DND-41 (cell line): ENCODE measurements at regions not wholly inside any gene's neighbourhood (a gene's known extent, or its start where the extent isn't known, plus 50 kb on each side); places are given as distances from the start of the nearest gene placed in this dataset.

Experiments
- ATAC-seq: fragments of 200-7000 bp; cut with Tn5 transposase; 3 replicates; pipeline ENCODE4 v1.9.1; 2021; ENCODE audit warnings: low read depth; ENCODE audit not compliant: insufficient read depth
- DNase-seq: peaks from one replicate; pipeline ENCODE4 v3.0.0-alpha.2; 2020
- H2AFZ ChIP-seq: 2 replicates; pipeline ENCODE4 v1.6.0; 2012; ENCODE audit warnings: low read depth, low read length
- H3K27ac ChIP-seq: 2 replicates; pipeline ENCODE4 v1.5.1; 2012; ENCODE audit warnings: low read length, inconsistent platforms
- H3K27me3 ChIP-seq: fragments of 200-600 bp; sonication (generic); 2 replicates; pipeline ENCODE4 v1.6.0; 2012; ENCODE audit warnings: low read length, mild to moderate bottlenecking, inconsistent platforms; ENCODE audit not compliant: insufficient read depth, poor library complexity
- H3K36me3 ChIP-seq: 2 replicates; pipeline ENCODE4 v1.5.1; 2012; ENCODE audit warnings: low read length, inconsistent platforms; ENCODE audit not compliant: insufficient read depth
- H3K4me1 ChIP-seq: 2 replicates; pipeline ENCODE4 v1.5.1; 2012; ENCODE audit warnings: mild to moderate bottlenecking, low read length; ENCODE audit not compliant: insufficient read depth
- H3K4me2 ChIP-seq: 2 replicates; pipeline ENCODE4 v1.6.0; 2012; ENCODE audit warnings: mild to moderate bottlenecking, moderate library complexity, low read length, inconsistent platforms; ENCODE audit not compliant: insufficient read depth
- H3K4me3 ChIP-seq, 2 experiments: fragments of 200-600 bp in 1 of 2; shearing (Covaris generic) in 1 of 2; 2 replicates each; pipeline ENCODE4 v1.5.1; 2012 to 2016; ENCODE audit warnings: inconsistent platforms in 2 of 2, low read length in 2 of 2, mild to moderate bottlenecking in 2 of 2, low read depth in 1 of 2, moderate library complexity in 1 of 2
- H3K79me2 ChIP-seq: 2 replicates; pipeline ENCODE4 v1.6.0; 2012; ENCODE audit warnings: low read length, inconsistent platforms; ENCODE audit not compliant: insufficient read depth
- H3K9ac ChIP-seq: 2 replicates; pipeline ENCODE4 v1.6.0; 2012; ENCODE audit warnings: low read depth, mild to moderate bottlenecking, inconsistent platforms, low read length, moderate library complexity
- H3K9me3 ChIP-seq: 2 replicates; pipeline ENCODE4 v1.5.1; 2012; ENCODE audit warnings: low read length, moderate library complexity, mild to moderate bottlenecking, inconsistent platforms; ENCODE audit not compliant: insufficient read depth, severe bottlenecking
- H4K20me1 ChIP-seq: 2 replicates; pipeline ENCODE4 v1.6.0; 2012; ENCODE audit warnings: low read length; ENCODE audit not compliant: insufficient read depth
- CTCF ChIP-seq: IDR thresholded peaks from 2 replicates; pipeline ENCODE4 v1.5.1; 2012; ENCODE audit warnings: borderline replicate concordance, low read length, moderate library complexity, mild to moderate bottlenecking; ENCODE audit not compliant: poor library complexity, severe bottlenecking; ENCODE audit errors: extremely low read depth
- EZH2 ChIP-seq: IDR thresholded peaks from 3 replicates; pipeline ENCODE4 v1.6.1; 2012; ENCODE audit warnings: borderline replicate concordance, low read depth, mild to moderate bottlenecking, moderate library complexity, low read length, inconsistent platforms; ENCODE audit not compliant: severe bottlenecking

- H4K20me1 ChIP-seq = no peaks in the 10 kb centered on the region
- no peak overlapping the region for H3K4me3 ChIP-seq
- no peaks in the 10 kb centered on the region for H3K79me2 ChIP-seq
- no peak for ATAC-seq
- no peak overlapping the region for H3K4me2 ChIP-seq
- H3K27ac ChIP-seq = 0 out of 2 replicates have a peak overlapping the region, but pooled peaks have one; percentile 36
- no peak overlapping the region for H3K9ac ChIP-seq
- no peaks in the 10 kb centered on the region for H3K27me3 ChIP-seq
- no peak for DNase-seq
- H3K36me3 ChIP-seq = no peaks in the 10 kb centered on the region
- peaks cover 8% of the 10 kb centered on the region for H3K9me3 ChIP-seq
- no peak overlapping the region for H2AFZ ChIP-seq
- H3K4me1 ChIP-seq = peaks cover 28% of the 10 kb centered on the region
- TF ChIP-seq EZH2 (no peak), CTCF (no peak)
Observed at GRCh38 chr7:142371586-142372377, 113.9 kb upstream of the PRSS58 start.

GRCh38 chr7:142365410-142365842 is 107.6 kb upstream of the PRSS58 start:
- H3K36me3 ChIP-seq = no peaks in the 10 kb centered on the region
- no peak overlapping the region for H3K4me3 ChIP-seq
- H3K27me3 ChIP-seq = no peaks in the 10 kb centered on the region
- H2AFZ ChIP-seq = no peak overlapping the region
- H3K79me2 ChIP-seq = peaks cover 3% of the 10 kb centered on the region; the same call in 1 of the 2 replicates
- 0 out of 2 replicates have a peak overlapping the region, but pooled peaks have one; percentile 16 for H3K4me2 ChIP-seq
- peaks cover 8% of the 10 kb centered on the region for H3K9me3 ChIP-seq
- H3K27ac ChIP-seq = peak overlapping the region; percentile 76
- H3K4me1 ChIP-seq = peaks cover 57% of the 10 kb centered on the region
- TF ChIP-seq CTCF = no peak
- no peak for TF ChIP-seq EZH2
- H3K9ac ChIP-seq = peak overlapping the region; percentile 47; the same call in 1 of the 2 replicates
- no peaks in the 10 kb centered on the region for H4K20me1 ChIP-seq
- DNase-seq = no peak
- ATAC-seq = no peak

- no peaks in the 10 kb centered on the region for H3K27me3 ChIP-seq
- H2AFZ ChIP-seq = no peak overlapping the region
- no peak overlapping the region for H3K4me3 ChIP-seq
- no peaks in the 10 kb centered on the region for H3K36me3 ChIP-seq
- peaks cover 7% of the 10 kb centered on the region; the same call in 1 of the 2 replicates for H3K79me2 ChIP-seq
- peak overlapping the region; percentile 47; the same call in 1 of the 2 replicates for H3K9ac ChIP-seq
- H3K4me1 ChIP-seq = peaks cover 66% of the 10 kb centered on the region
- no peak for TF ChIP-seq CTCF
- no peak for TF ChIP-seq EZH2
- H4K20me1 ChIP-seq = no peaks in the 10 kb centered on the region
- peak overlapping the region; percentile 76 for H3K27ac ChIP-seq
- no peak for DNase-seq
- H3K9me3 ChIP-seq = peaks cover 8% of the 10 kb centered on the region
- no peak for ATAC-seq
- no peak overlapping the region for H3K4me2 ChIP-seq
Observed at GRCh38 chr7:142364551-142364950, 106.7 kb upstream of the PRSS58 start.
